GM12878 (cell line): ENCODE measurements at regions not wholly inside any gene's neighbourhood (a gene's known extent, or its start where the extent isn't known, plus 50 kb on each side); places are given as distances from the start of the nearest gene placed in this dataset.

Experiments used
- ATAC-seq: fragments of 200-7000 bp; cut with Tn5 transposase; 3 replicates; pipeline ENCODE4 v1.9.1; 2020; ENCODE audit warnings: mild to moderate bottlenecking, moderate library complexity
- BruUV-seq: library from RNA; stranded (reverse); fragments of 400-500 nt; replicated peaks from 2 replicates; lab custom pipeline; 2021; lab: Mats Ljungman, UMichigan
- CTCF ChIA-PET: fragments of 300-600 bp; sonication (Branson Sonifier 250); formaldehyde crosslinking; extraction: SDS; loops from one replicate; lab custom pipeline; 2021; ENCODE audit warnings: inconsistent platforms; lab: Yijun Ruan, JAX
- POLR2A ChIA-PET: fragments of 350-600 bp; formaldehyde crosslinking; extraction: SDS; loops from one replicate; lab custom pipeline; 2021; ENCODE audit warnings: inconsistent platforms; lab: Charles Lee
- RAD21 ChIA-PET: fragments of 300-600 bp; sonication (Branson Sonifier 250); formaldehyde crosslinking; loops from one replicate; lab custom pipeline; 2023; ENCODE audit warnings: antibody characterized with exemption; ENCODE audit not compliant: unreplicated experiment; lab: Charles Lee
- SMC1A ChIA-PET: fragments of 300-600 bp; sonication (Branson Sonifier 250); formaldehyde crosslinking; loops from one replicate; lab custom pipeline; 2023; ENCODE audit not compliant: unreplicated experiment, uncharacterized antibody; lab: Charles Lee
- DNase-seq: peaks from one replicate; pipeline ENCODE4 v3.0.0-alpha.2; 2011; ENCODE audit warnings: low read depth, low spot score
- FAIRE-seq: peaks from 3 replicates; lab custom pipeline; 2011; peaks lifted over from hg19 to GRCh38; lab: Jason Lieb, UNC
- H2AFZ ChIP-seq: 2 replicates; pipeline ENCODE4 v1.6.0; 2011; ENCODE audit warnings: low read depth, low read length, control low read depth; ENCODE audit not compliant: control insufficient read depth
- H3K27ac ChIP-seq: 2 replicates; pipeline ENCODE4 v1.5.1; 2011; ENCODE audit warnings: control low read depth; ENCODE audit not compliant: control insufficient read depth, insufficient read depth
- H3K27me3 ChIP-seq, 2 experiments: replicated peaks in 1 of 2; 2 replicates each; pipeline versions ENCODE4 v1.6.0 to v1.6.1; 2011; ENCODE audit warnings: low read length in 1 of 2; ENCODE audit not compliant: control insufficient read depth in 2 of 2, insufficient read depth in 2 of 2
- H3K36me3 ChIP-seq, 2 experiments: 2 replicates each; pipeline ENCODE4 v1.5.1; 2011; ENCODE audit warnings: low read length in 1 of 2; ENCODE audit not compliant: control insufficient read depth in 2 of 2, insufficient read depth in 2 of 2
- H3K4me1 ChIP-seq: 2 replicates; pipeline ENCODE4 v1.6.1; 2011; ENCODE audit warnings: mild to moderate bottlenecking, low read length, moderate library complexity, mixed read lengths; ENCODE audit not compliant: control insufficient read depth, insufficient read depth
- H3K4me2 ChIP-seq: 2 replicates; pipeline ENCODE4 v1.6.0; 2011; ENCODE audit warnings: control low read depth; ENCODE audit not compliant: control insufficient read depth, insufficient read depth
- H3K4me3 ChIP-seq: fragments of 200-600 bp; sonication (generic); 2 replicates; pipeline ENCODE4 v1.5.1; 2016
- H3K79me2 ChIP-seq: 2 replicates; pipeline ENCODE4 v1.6.0; 2011; ENCODE audit warnings: low read length; ENCODE audit not compliant: control insufficient read depth, insufficient read depth
- H3K9ac ChIP-seq: 2 replicates; pipeline ENCODE4 v1.8.0; 2011; ENCODE audit warnings: low read length, control low read depth, mixed read lengths; ENCODE audit not compliant: control insufficient read depth, insufficient read depth
- H3K9me3 ChIP-seq: replicated peaks from 3 replicates; pipeline ENCODE4 v1.5.1; 2011; ENCODE audit warnings: mild to moderate bottlenecking, low read length; ENCODE audit not compliant: control insufficient read depth, insufficient read depth
- H4K20me1 ChIP-seq: 2 replicates; pipeline ENCODE4 v1.6.0; 2011; ENCODE audit not compliant: control insufficient read depth, insufficient read depth
- CBX3 ChIP-seq: fragments of 200-600 bp; sonication (generic); IDR thresholded peaks from 2 replicates; pipeline ENCODE4 v1.6.1; 2016; ENCODE audit warnings: low read depth, borderline replicate concordance
- KAT2A ChIP-seq: conservative IDR thresholded peaks from 2 replicates; pipeline ENCODE4 v1.6.1; 2011; ENCODE audit warnings: low read depth, low read length; ENCODE audit not compliant: control insufficient read depth
- MYB ChIP-seq: fragments of 150-350 bp; IDR thresholded peaks from 2 replicates; pipeline ENCODE4 v1.6.1; 2014; ENCODE audit warnings: mild to moderate bottlenecking, low read depth, low read length, borderline replicate concordance
- NFYB ChIP-seq: IDR thresholded peaks from 2 replicates; pipeline ENCODE4 v1.6.1; 2011; ENCODE audit warnings: low read depth, mild to moderate bottlenecking, low read length, improper control_type of control experiment, moderate library complexity; ENCODE audit not compliant: insufficient read depth
- NR2C1 ChIP-seq: fragments of 450-650 bp; IDR thresholded peaks from 2 replicates; pipeline ENCODE4 v1.6.1; 2017; ENCODE audit warnings: antibody characterized with exemption, mild to moderate bottlenecking, moderate library complexity
- SMC3 ChIP-seq: IDR thresholded peaks from 2 replicates; pipeline ENCODE4 v1.6.1; 2011; ENCODE audit warnings: low read length, improper control_type of control experiment, borderline replicate concordance
- ZBED1 ChIP-seq: IDR thresholded peaks from 2 replicates; pipeline ENCODE4 v1.6.1; 2016; ENCODE audit warnings: borderline replicate concordance
- WGBS: methylation state at CpG from one replicate; pipeline ENCODE4 v1.1.6; 2016; ENCODE audit warnings: low lambda C conversion rate; ENCODE audit not compliant: insufficient replicate concordance, insufficient coverage; ENCODE audit errors: missing lambda C conversion rate; 5-methylcytosine and 5-hydroxymethylcytosine counted together
- in situ Hi-C: fragments of 300-500 bp; cut with MboI; formaldehyde crosslinking; loops from 9 replicates; pipeline ENCODE4 v1.14.3; 2018; ENCODE audit warnings: mixed read lengths
- intact Hi-C: fragments of 100-400 bp; cut with micrococcal nuclease; formaldehyde crosslinking; loops from one replicate; pipeline ENCODE4 v1.14.2; 2022; ENCODE audit not compliant: unreplicated experiment
- TF ChIP-seq, protein P1 (sequence below): fragments of 450-650 bp; IDR thresholded peaks from 2 replicates; pipeline ENCODE4 v1.6.1; 2017; ENCODE audit warnings: antibody characterized with exemption, mild to moderate bottlenecking, moderate library complexity
- TF ChIP-seq, protein P2 (sequence below): fragments of 450-650 bp; IDR thresholded peaks from 2 replicates; pipeline ENCODE4 v1.6.1; 2018; ENCODE audit warnings: borderline replicate concordance, mild to moderate bottlenecking; ENCODE audit not compliant: partially characterized antibody
- TF ChIP-seq, protein P3 (sequence below): IDR thresholded peaks from 2 replicates; pipeline ENCODE4 v1.6.1; 2011; ENCODE audit warnings: mild to moderate bottlenecking, low read depth, low read length, moderate library complexity; ENCODE audit not compliant: insufficient replicate concordance
- TF ChIP-seq, protein P4 (sequence below): fragments of 450-650 bp; IDR thresholded peaks from 2 replicates; pipeline ENCODE4 v1.6.1; 2017; ENCODE audit warnings: mild to moderate bottlenecking, moderate library complexity
- TF ChIP-seq, protein P5 (sequence below): fragments of 450-650 bp; IDR thresholded peaks from 2 replicates; pipeline ENCODE4 v1.6.1; 2016; ENCODE audit warnings: mild to moderate bottlenecking

DNA sequence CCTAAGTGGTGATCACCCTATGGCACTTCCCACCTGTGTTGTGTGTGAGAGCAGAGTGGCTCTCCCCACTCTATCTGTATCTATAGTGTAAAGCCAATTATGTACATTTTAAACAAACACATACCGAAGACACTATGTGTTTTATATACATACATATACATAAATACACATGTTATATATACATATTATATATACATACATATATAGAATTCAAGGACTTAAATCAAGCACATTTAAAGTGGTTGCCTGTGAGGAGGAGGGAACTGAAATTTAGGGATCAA is 246.6 kb downstream of the LY86 start:
- in situ Hi-C loops = no loop called here
- CTCF ChIA-PET = interaction anchor here (0.8 to 1.1 kb wide), 2 partner anchors 23 to 49 kb away, joined by 3 to 5 read pairs; no protein-coding TSS in a partner anchor
- WGBS = 86% methylated on average over 1 of the region's 1 CpG
- no peaks in the 10 kb centered on the region for H3K4me1 ChIP-seq
- H3K9ac ChIP-seq = no peak overlapping the region
- H2AFZ ChIP-seq = no peak overlapping the region
- H3K27me3 ChIP-seq = no peaks in the 10 kb centered on the region
- intact Hi-C loops = no loop called here
- no peaks in the 10 kb centered on the region for H3K36me3 ChIP-seq
- SMC1A ChIA-PET = interaction anchor here (1.1 kb wide), 1 partner anchor 24 kb away, joined by 3 read pairs; no protein-coding TSS in a partner anchor
- H3K4me2 ChIP-seq = no peak overlapping the region
- H3K27ac ChIP-seq = no peak overlapping the region
- POLR2A ChIA-PET = no interaction called here
- RAD21 ChIA-PET = no interaction called here
- no peak overlapping the region for H3K4me3 ChIP-seq
- ATAC-seq = no peak
- no TSS peak for BruUV-seq
- no peaks in the 10 kb centered on the region for H3K79me2 ChIP-seq
- H3K9me3 ChIP-seq = no peaks in the 10 kb centered on the region
- FAIRE-seq = no peak
- no peak for DNase-seq
- H4K20me1 ChIP-seq = no peaks in the 10 kb centered on the region
- TF ChIP-seq CBX3 (no peak), NFYB (no peak), SMC3 (no peak), MYB (no peak), NR2C1 (no peak), KAT2A (no peak), ZBED1 (no peak)
- TF ChIP-seq, protein P1, sequence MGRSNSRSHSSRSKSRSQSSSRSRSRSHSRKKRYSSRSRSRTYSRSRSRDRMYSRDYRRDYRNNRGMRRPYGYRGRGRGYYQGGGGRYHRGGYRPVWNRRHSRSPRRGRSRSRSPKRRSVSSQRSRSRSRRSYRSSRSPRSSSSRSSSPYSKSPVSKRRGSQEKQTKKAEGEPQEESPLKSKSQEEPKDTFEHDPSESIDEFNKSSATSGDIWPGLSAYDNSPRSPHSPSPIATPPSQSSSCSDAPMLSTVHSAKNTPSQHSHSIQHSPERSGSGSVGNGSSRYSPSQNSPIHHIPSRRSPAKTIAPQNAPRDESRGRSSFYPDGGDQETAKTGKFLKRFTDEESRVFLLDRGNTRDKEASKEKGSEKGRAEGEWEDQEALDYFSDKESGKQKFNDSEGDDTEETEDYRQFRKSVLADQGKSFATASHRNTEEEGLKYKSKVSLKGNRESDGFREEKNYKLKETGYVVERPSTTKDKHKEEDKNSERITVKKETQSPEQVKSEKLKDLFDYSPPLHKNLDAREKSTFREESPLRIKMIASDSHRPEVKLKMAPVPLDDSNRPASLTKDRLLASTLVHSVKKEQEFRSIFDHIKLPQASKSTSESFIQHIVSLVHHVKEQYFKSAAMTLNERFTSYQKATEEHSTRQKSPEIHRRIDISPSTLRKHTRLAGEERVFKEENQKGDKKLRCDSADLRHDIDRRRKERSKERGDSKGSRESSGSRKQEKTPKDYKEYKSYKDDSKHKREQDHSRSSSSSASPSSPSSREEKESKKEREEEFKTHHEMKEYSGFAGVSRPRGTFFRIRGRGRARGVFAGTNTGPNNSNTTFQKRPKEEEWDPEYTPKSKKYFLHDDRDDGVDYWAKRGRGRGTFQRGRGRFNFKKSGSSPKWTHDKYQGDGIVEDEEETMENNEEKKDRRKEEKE = no peak
- TF ChIP-seq, protein P2, sequence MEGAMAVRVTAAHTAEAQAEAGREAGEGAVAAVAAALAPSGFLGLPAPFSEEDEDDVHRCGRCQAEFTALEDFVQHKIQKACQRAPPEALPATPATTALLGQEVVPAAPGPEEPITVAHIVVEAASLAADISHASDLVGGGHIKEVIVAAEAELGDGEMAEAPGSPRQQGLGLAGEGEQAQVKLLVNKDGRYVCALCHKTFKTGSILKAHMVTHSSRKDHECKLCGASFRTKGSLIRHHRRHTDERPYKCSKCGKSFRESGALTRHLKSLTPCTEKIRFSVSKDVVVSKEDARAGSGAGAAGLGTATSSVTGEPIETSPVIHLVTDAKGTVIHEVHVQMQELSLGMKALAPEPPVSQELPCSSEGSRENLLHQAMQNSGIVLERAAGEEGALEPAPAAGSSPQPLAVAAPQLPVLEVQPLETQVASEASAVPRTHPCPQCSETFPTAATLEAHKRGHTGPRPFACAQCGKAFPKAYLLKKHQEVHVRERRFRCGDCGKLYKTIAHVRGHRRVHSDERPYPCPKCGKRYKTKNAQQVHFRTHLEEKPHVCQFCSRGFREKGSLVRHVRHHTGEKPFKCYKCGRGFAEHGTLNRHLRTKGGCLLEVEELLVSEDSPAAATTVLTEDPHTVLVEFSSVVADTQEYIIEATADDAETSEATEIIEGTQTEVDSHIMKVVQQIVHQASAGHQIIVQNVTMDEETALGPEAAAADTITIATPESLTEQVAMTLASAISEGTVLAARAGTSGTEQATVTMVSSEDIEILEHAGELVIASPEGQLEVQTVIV = no peak
- TF ChIP-seq, protein P3, sequence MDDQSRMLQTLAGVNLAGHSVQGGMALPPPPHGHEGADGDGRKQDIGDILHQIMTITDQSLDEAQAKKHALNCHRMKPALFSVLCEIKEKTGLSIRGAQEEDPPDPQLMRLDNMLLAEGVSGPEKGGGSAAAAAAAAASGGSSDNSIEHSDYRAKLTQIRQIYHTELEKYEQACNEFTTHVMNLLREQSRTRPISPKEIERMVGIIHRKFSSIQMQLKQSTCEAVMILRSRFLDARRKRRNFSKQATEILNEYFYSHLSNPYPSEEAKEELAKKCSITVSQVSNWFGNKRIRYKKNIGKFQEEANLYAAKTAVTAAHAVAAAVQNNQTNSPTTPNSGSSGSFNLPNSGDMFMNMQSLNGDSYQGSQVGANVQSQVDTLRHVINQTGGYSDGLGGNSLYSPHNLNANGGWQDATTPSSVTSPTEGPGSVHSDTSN = no peak
- TF ChIP-seq, protein P4, sequence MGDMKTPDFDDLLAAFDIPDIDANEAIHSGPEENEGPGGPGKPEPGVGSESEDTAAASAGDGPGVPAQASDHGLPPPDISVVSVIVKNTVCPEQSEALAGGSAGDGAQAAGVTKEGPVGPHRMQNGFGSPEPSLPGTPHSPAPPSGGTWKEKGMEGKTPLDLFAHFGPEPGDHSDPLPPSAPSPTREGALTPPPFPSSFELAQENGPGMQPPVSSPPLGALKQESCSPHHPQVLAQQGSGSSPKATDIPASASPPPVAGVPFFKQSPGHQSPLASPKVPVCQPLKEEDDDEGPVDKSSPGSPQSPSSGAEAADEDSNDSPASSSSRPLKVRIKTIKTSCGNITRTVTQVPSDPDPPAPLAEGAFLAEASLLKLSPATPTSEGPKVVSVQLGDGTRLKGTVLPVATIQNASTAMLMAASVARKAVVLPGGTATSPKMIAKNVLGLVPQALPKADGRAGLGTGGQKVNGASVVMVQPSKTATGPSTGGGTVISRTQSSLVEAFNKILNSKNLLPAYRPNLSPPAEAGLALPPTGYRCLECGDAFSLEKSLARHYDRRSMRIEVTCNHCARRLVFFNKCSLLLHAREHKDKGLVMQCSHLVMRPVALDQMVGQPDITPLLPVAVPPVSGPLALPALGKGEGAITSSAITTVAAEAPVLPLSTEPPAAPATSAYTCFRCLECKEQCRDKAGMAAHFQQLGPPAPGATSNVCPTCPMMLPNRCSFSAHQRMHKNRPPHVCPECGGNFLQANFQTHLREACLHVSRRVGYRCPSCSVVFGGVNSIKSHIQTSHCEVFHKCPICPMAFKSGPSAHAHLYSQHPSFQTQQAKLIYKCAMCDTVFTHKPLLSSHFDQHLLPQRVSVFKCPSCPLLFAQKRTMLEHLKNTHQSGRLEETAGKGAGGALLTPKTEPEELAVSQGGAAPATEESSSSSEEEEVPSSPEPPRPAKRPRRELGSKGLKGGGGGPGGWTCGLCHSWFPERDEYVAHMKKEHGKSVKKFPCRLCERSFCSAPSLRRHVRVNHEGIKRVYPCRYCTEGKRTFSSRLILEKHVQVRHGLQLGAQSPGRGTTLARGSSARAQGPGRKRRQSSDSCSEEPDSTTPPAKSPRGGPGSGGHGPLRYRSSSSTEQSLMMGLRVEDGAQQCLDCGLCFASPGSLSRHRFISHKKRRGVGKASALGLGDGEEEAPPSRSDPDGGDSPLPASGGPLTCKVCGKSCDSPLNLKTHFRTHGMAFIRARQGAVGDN = no peak
- TF ChIP-seq, protein P5, sequence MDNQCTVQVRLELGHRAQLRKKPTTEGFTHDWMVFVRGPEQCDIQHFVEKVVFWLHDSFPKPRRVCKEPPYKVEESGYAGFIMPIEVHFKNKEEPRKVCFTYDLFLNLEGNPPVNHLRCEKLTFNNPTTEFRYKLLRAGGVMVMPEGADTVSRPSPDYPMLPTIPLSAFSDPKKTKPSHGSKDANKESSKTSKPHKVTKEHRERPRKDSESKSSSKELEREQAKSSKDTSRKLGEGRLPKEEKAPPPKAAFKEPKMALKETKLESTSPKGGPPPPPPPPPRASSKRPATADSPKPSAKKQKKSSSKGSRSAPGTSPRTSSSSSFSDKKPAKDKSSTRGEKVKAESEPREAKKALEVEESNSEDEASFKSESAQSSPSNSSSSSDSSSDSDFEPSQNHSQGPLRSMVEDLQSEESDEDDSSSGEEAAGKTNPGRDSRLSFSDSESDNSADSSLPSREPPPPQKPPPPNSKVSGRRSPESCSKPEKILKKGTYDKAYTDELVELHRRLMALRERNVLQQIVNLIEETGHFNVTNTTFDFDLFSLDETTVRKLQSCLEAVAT = no peak
